ENCODE measurements at regions not wholly inside any gene's neighbourhood (a gene's known extent, or its start where the extent isn't known, plus 50 kb on each side); places are given as distances from the start of the nearest gene placed in this dataset.

DNA sequence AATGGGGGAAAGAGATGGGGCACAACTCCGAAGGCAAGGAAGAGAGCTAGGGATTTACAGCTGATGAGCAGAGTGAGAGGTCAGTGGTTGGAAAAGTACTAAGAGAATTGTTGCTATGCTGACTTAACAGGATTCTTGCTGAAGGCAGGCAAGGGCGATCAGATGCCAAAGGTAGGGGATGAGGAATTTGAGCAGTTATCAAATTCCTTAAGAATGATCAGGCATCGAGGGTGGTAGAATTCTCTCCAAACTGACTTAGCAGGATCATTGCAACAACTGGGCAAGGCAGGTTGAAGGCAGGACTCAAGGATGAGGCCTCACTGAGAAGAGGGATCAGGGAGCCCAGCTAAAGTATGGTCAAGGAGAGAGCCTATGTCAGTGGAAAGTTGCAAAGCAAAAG lies 171.0 kb downstream of the HSD17B3 start:
- no peak for TF ChIP-seq POLR2A (IDR thresholded peaks at IDR 0.05)
- TF ChIP-seq, protein P1, sequence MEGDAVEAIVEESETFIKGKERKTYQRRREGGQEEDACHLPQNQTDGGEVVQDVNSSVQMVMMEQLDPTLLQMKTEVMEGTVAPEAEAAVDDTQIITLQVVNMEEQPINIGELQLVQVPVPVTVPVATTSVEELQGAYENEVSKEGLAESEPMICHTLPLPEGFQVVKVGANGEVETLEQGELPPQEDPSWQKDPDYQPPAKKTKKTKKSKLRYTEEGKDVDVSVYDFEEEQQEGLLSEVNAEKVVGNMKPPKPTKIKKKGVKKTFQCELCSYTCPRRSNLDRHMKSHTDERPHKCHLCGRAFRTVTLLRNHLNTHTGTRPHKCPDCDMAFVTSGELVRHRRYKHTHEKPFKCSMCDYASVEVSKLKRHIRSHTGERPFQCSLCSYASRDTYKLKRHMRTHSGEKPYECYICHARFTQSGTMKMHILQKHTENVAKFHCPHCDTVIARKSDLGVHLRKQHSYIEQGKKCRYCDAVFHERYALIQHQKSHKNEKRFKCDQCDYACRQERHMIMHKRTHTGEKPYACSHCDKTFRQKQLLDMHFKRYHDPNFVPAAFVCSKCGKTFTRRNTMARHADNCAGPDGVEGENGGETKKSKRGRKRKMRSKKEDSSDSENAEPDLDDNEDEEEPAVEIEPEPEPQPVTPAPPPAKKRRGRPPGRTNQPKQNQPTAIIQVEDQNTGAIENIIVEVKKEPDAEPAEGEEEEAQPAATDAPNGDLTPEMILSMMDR (IDR thresholded peaks at IDR 0.05), result no peak

Measured in esophagus squamous epithelium (tissue), 4 donors.